ENCODE measurements at regions not wholly inside any gene's neighbourhood (a gene's known extent, or its start where the extent isn't known, plus 50 kb on each side); places are given as distances from the start of the nearest gene placed in this dataset.
A peak's percentile ranks its signal among the peaks of the same experiment; 100 is the strongest.

GRCh38 chr4:166499820-166500219 lies 626.8 kb downstream of the TLL1 start:
- WGBS = 50% methylated on average over 4 of the region's 4 CpGs
- no peak for DNase-seq (ENCODE audit: low spot score)

DNA sequence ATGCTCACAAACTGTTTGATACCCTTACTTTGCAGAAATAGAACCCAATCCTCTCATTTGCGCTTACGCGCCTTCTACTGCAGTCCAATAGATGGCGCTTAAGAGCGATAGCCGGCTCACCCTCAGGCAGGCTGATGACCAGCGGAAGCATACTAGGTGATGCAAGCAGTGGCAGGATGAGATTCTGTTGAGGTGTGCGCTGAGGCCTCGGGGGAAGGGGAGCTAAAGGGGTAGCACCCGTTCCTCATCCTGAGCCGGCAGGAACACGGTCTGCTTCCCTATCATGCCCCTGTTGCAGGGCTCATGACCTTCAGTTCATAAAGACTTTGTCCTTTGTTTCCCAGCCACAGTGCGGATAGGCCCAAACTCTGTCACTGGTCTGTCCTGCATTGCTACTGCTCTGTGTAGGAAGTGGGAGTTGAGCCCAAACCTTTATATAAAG lies 628.9 kb downstream of the TLL1 start:
- no peak overlapping the region for H3K9ac ChIP-seq (ENCODE audit: low read depth in 1 of 2, low read length in 2 of 2)
- TF ChIP-seq RAD21 (IDR thresholded peaks at IDR 0.05) (peak in 1 of 2 donors; percentile 18), CTCF (IDR thresholded peaks at IDR 0.05; ENCODE audit: low read depth, low read length, missing input control) (peak; percentile 19), HNF4A (conservative IDR thresholded peaks at IDR 0.05) (no peak)
- no peaks in the 10 kb centered on the region for H3K9me3 ChIP-seq (ENCODE audit: control insufficient read depth in 4 of 4, low read length in 3 of 4)
- WGBS = 32% methylated on average over 13 of the region's 13 CpGs
- no peaks in the 10 kb centered on the region for H3K4me1 ChIP-seq (ENCODE audit: control insufficient read depth in 4 of 4, insufficient read depth in 4 of 4, low read length in 3 of 4)
- DNase-seq (ENCODE audit: low spot score) = no peak
- no peaks in the 10 kb centered on the region for H3K36me3 ChIP-seq (ENCODE audit: control insufficient read depth in 4 of 4, insufficient read depth in 3 of 4, low read depth in 1 of 4, low read length in 3 of 4)
- H3K27ac ChIP-seq (ENCODE audit: low read depth in 1 of 2, low read length in 2 of 2) = no peak overlapping the region
- no peak overlapping the region for H3K4me3 ChIP-seq (ENCODE audit: low read depth in 1 of 3, low read length in 3 of 3)
- no peaks in the 10 kb centered on the region for H3K27me3 ChIP-seq (ENCODE audit: control insufficient read depth in 4 of 4, insufficient read depth in 4 of 4, low read length in 3 of 4)

More at GRCh38 chr4:166499820-166500219, 626.8 kb downstream of the TLL1 start:
- Histone ChIP-seq H3K4me3 (ENCODE audit: low read depth in 1 of 3, low read length in 3 of 3) (no peak overlapping the region), H3K27me3 (ENCODE audit: control insufficient read depth in 4 of 4, insufficient read depth in 4 of 4, low read length in 3 of 4) (peaks cover 0 to 2% (median 0%) of the 10 kb centered on the region in 4 donors), H3K9ac (ENCODE audit: low read depth in 1 of 2, low read length in 2 of 2) (no peak overlapping the region), H3K36me3 (ENCODE audit: control insufficient read depth in 4 of 4, insufficient read depth in 3 of 4, low read depth in 1 of 4, low read length in 3 of 4) (no peaks in the 10 kb centered on the region), H3K27ac (ENCODE audit: low read depth in 1 of 2, low read length in 2 of 2) (no peak overlapping the region), H3K9me3 (ENCODE audit: control insufficient read depth in 4 of 4, low read length in 3 of 4) (no peaks in the 10 kb centered on the region), H3K4me1 (ENCODE audit: control insufficient read depth in 4 of 4, insufficient read depth in 4 of 4, low read length in 3 of 4) (no peaks in the 10 kb centered on the region)
- TF ChIP-seq JUND (IDR thresholded peaks at IDR 0.05) = no peak
- no peak for TF ChIP-seq CTCF (IDR thresholded peaks at IDR 0.05; ENCODE audit: low read depth, low read length, missing input control)
- TF ChIP-seq YY1 (IDR thresholded peaks at IDR 0.05) = no peak

- DNase-seq (ENCODE audit: low spot score) = no peak
- 85% methylated on average over 9 of the region's 9 CpGs for WGBS
- Histone ChIP-seq H3K27me3 (ENCODE audit: control insufficient read depth in 4 of 4, insufficient read depth in 4 of 4, low read length in 3 of 4) (no peaks in the 10 kb centered on the region), H3K36me3 (ENCODE audit: control insufficient read depth in 4 of 4, insufficient read depth in 3 of 4, low read depth in 1 of 4, low read length in 3 of 4) (no peaks in the 10 kb centered on the region), H3K4me3 (ENCODE audit: low read depth in 1 of 3, low read length in 3 of 3) (no peak overlapping the region), H3K27ac (ENCODE audit: low read depth in 1 of 2, low read length in 2 of 2) (no peak overlapping the region), H3K9ac (ENCODE audit: low read depth in 1 of 2, low read length in 2 of 2) (no peak overlapping the region), H3K9me3 (ENCODE audit: control insufficient read depth in 4 of 4, low read length in 3 of 4) (no peaks in the 10 kb centered on the region), H3K4me1 (ENCODE audit: control insufficient read depth in 4 of 4, insufficient read depth in 4 of 4, low read length in 3 of 4) (no peaks in the 10 kb centered on the region)
- no peak for TF ChIP-seq NR2F2 (IDR thresholded peaks at IDR 0.05)
- TF ChIP-seq SP1 (IDR thresholded peaks at IDR 0.05) = no peak
- no peak for TF ChIP-seq TAF1 (conservative IDR thresholded peaks at IDR 0.05)
- no peak for TF ChIP-seq REST (IDR thresholded peaks at IDR 0.05)
- TF ChIP-seq, protein P1, sequence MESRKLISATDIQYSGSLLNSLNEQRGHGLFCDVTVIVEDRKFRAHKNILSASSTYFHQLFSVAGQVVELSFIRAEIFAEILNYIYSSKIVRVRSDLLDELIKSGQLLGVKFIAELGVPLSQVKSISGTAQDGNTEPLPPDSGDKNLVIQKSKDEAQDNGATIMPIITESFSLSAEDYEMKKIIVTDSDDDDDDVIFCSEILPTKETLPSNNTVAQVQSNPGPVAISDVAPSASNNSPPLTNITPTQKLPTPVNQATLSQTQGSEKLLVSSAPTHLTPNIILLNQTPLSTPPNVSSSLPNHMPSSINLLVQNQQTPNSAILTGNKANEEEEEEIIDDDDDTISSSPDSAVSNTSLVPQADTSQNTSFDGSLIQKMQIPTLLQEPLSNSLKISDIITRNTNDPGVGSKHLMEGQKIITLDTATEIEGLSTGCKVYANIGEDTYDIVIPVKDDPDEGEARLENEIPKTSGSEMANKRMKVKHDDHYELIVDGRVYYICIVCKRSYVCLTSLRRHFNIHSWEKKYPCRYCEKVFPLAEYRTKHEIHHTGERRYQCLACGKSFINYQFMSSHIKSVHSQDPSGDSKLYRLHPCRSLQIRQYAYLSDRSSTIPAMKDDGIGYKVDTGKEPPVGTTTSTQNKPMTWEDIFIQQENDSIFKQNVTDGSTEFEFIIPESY (IDR thresholded peaks at IDR 0.05) = no peak
- TF ChIP-seq, protein P2, sequence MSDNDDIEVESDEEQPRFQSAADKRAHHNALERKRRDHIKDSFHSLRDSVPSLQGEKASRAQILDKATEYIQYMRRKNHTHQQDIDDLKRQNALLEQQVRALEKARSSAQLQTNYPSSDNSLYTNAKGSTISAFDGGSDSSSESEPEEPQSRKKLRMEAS (IDR thresholded peaks at IDR 0.05) = no peak
- no peak for TF ChIP-seq HNF4A (conservative IDR thresholded peaks at IDR 0.05)
- TF ChIP-seq HNF4G (IDR thresholded peaks at IDR 0.05) = no peak
- no peak for TF ChIP-seq EGR1 (IDR thresholded peaks at IDR 0.05; ENCODE audit: low read depth in 2 of 2)
- no peak for TF ChIP-seq ATF3 (IDR thresholded peaks at IDR 0.05)
- no peak for TF ChIP-seq JUND (IDR thresholded peaks at IDR 0.05)
- TF ChIP-seq RXRA (IDR thresholded peaks at IDR 0.05) = no peak
- TF ChIP-seq CTCF (IDR thresholded peaks at IDR 0.05; ENCODE audit: low read depth, low read length, missing input control) = no peak
- no peak for TF ChIP-seq RAD21 (IDR thresholded peaks at IDR 0.05)
These were observed 629.6 kb downstream of the TLL1 start for GRCh38 chr4:166502660-166503059.

All from liver (tissue), 8 donors.